ENCODE measurements at regions not wholly inside any gene's neighbourhood (a gene's known extent, or its start where the extent isn't known, plus 50 kb on each side); places are given as distances from the start of the nearest gene placed in this dataset.

DNA sequence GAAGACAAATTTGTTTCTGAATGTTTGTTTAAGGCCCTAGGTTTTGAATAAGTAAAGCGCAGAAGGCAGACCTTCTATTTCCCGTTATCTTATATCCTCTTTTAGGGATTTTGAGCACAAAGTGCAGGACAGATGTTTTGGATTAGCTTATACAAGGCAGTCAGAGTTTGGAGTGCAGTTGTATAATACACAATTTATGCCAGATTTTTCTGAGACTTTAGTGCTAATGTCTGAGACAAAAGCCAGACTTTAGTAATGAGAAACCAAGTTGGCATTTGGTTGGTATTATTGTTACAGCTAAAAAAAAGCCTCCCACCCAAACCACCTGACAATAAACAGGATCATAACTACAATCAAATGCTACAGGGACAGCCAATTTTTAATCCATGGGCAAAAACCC, 309.9 kb upstream of the SATB1 start:
- no peaks in the 10 kb centered on the region for H3K9me3 ChIP-seq (ENCODE audit: control insufficient read depth in 1 of 2, insufficient read depth in 1 of 2, low read length in 2 of 2)
- Mint-ChIP-seq H3K4me3 (no peak overlapping the region), H3K27ac (no peak overlapping the region), H3K4me1 (ENCODE audit: low read depth) (peaks cover 67% of the 10 kb centered on the region), H3K27me3 (no peaks in the 10 kb centered on the region), H3K9me3 (peaks cover 2% of the 10 kb centered on the region), H3K36me3 (ENCODE audit: low read depth) (no peaks in the 10 kb centered on the region)
- DNase-seq (no peak), ATAC-seq (ENCODE audit: poor library complexity) (no peak)
- peaks cover 7% of the 10 kb centered on the region for H3K4me1 ChIP-seq (ENCODE audit: insufficient read depth, low read length)
- H3K27ac ChIP-seq (ENCODE audit: low read depth in 1 of 2, low read length in 2 of 2) = no peak overlapping the region
- H3K36me3 ChIP-seq (ENCODE audit: insufficient read depth, low read length) = no peaks in the 10 kb centered on the region
- no peaks in the 10 kb centered on the region for H3K27me3 ChIP-seq (ENCODE audit: control insufficient read depth in 1 of 2, insufficient read depth in 2 of 2, low read length in 2 of 2)
- TF ChIP-seq, protein P1, sequence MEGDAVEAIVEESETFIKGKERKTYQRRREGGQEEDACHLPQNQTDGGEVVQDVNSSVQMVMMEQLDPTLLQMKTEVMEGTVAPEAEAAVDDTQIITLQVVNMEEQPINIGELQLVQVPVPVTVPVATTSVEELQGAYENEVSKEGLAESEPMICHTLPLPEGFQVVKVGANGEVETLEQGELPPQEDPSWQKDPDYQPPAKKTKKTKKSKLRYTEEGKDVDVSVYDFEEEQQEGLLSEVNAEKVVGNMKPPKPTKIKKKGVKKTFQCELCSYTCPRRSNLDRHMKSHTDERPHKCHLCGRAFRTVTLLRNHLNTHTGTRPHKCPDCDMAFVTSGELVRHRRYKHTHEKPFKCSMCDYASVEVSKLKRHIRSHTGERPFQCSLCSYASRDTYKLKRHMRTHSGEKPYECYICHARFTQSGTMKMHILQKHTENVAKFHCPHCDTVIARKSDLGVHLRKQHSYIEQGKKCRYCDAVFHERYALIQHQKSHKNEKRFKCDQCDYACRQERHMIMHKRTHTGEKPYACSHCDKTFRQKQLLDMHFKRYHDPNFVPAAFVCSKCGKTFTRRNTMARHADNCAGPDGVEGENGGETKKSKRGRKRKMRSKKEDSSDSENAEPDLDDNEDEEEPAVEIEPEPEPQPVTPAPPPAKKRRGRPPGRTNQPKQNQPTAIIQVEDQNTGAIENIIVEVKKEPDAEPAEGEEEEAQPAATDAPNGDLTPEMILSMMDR (IDR thresholded peaks at IDR 0.05) = no peak
- H3K4me3 ChIP-seq (ENCODE audit: low read length) = no peak overlapping the region
- intact Hi-C loops (cut with DNase I, micrococcal nuclease) = no loop called here
- ChIA-PET CTCF (interaction anchor here (1.0 kb wide), 2 partner anchors 15 to 175 kb away, joined by 3 to 4 read pairs; no protein-coding TSS in a partner anchor), POLR2A (interaction anchor here (1.6 to 7.9 kb wide), 2 partner anchors 9 to 22 kb away, joined by 6 to 71 read pairs; no protein-coding TSS in a partner anchor)

GRCh38 chr3:18734309-18734708, 309.2 kb upstream of the SATB1 start:
- ChIA-PET CTCF (interaction anchor here (1.0 kb wide), 2 partner anchors 14 to 175 kb away, joined by 3 to 4 read pairs; no protein-coding TSS in a partner anchor), POLR2A (interaction anchor here (7.9 kb wide), 1 partner anchor 8 kb away, joined by 71 read pairs; no protein-coding TSS in a partner anchor)
- no peaks in the 10 kb centered on the region for H3K27me3 Mint-ChIP-seq
- H3K27ac ChIP-seq (ENCODE audit: low read depth in 1 of 2, low read length in 2 of 2) = no peak overlapping the region
- no peaks in the 10 kb centered on the region for H3K36me3 ChIP-seq (ENCODE audit: insufficient read depth, low read length)
- TF ChIP-seq, protein P1 (IDR thresholded peaks at IDR 0.05) = no peak
- H3K4me3 Mint-ChIP-seq = no peak overlapping the region
- peaks cover 2% of the 10 kb centered on the region for H3K9me3 Mint-ChIP-seq
- DNase-seq (no peak), ATAC-seq (ENCODE audit: poor library complexity) (no peak)
- H3K4me1 ChIP-seq (ENCODE audit: insufficient read depth, low read length) = peaks cover 10% of the 10 kb centered on the region
- peaks cover 67% of the 10 kb centered on the region for H3K4me1 Mint-ChIP-seq (ENCODE audit: low read depth)
- H3K4me3 ChIP-seq (ENCODE audit: low read length) = no peak overlapping the region
- H3K36me3 Mint-ChIP-seq (ENCODE audit: low read depth) = no peaks in the 10 kb centered on the region
- no peaks in the 10 kb centered on the region for H3K27me3 ChIP-seq (ENCODE audit: control insufficient read depth in 1 of 2, insufficient read depth in 2 of 2, low read length in 2 of 2)
- no peaks in the 10 kb centered on the region for H3K9me3 ChIP-seq (ENCODE audit: control insufficient read depth in 1 of 2, insufficient read depth in 1 of 2, low read length in 2 of 2)
- no peak overlapping the region for H3K27ac Mint-ChIP-seq
- intact Hi-C loops (cut with DNase I, micrococcal nuclease) = no loop called here

DNA sequence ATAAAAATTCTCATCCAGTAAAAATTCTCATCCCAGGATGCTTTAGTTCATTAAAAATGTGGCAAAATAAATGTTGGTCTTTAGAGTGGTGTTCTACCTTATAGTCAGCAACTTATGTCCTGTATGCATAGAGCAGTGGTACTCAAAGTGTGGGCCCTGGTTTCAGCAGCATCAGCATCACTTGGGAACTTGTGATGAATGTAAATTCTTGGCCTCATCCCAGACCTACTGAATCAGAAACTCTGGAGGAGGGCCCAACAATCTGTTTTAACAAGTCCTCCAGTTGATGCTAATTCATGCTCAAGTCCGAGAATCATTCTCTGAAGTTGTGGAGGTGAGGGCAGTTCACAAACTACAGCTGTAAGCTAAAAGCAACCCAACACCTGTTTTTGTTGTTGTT, 307.3 kb upstream of the SATB1 start:
- H3K9me3 Mint-ChIP-seq = peaks cover 2% of the 10 kb centered on the region
- H3K27me3 Mint-ChIP-seq = no peaks in the 10 kb centered on the region
- Histone ChIP-seq H3K9me3 (ENCODE audit: control insufficient read depth in 1 of 2, insufficient read depth in 1 of 2, low read length in 2 of 2) (no peaks in the 10 kb centered on the region), H3K27ac (ENCODE audit: low read depth in 1 of 2, low read length in 2 of 2) (no peak overlapping the region), H3K36me3 (ENCODE audit: insufficient read depth, low read length) (no peaks in the 10 kb centered on the region), H3K4me3 (ENCODE audit: low read length) (no peak overlapping the region), H3K4me1 (ENCODE audit: insufficient read depth, low read length) (peaks cover 17% of the 10 kb centered on the region), H3K27me3 (ENCODE audit: control insufficient read depth in 1 of 2, insufficient read depth in 2 of 2, low read length in 2 of 2) (no peaks in the 10 kb centered on the region)
- peaks cover 58% of the 10 kb centered on the region for H3K4me1 Mint-ChIP-seq (ENCODE audit: low read depth)
- no peaks in the 10 kb centered on the region for H3K36me3 Mint-ChIP-seq (ENCODE audit: low read depth)
- DNase-seq (no peak), ATAC-seq (ENCODE audit: poor library complexity) (no peak)
- H3K27ac Mint-ChIP-seq = no peak overlapping the region
- TF ChIP-seq, protein P1 (IDR thresholded peaks at IDR 0.05) = no peak
- intact Hi-C loops (cut with DNase I, micrococcal nuclease) = no loop called here
- no peak overlapping the region for H3K4me3 Mint-ChIP-seq
- ChIA-PET CTCF (no interaction called here), POLR2A (no interaction called here)

All from CD4-positive, alpha-beta T cell (primary cell).